H9 (cell line): ENCODE measurements at regions not wholly inside any gene's neighbourhood (a gene's known extent, or its start where the extent isn't known, plus 50 kb on each side); places are given as distances from the start of the nearest gene placed in this dataset.

ENCODE experiments used
- DNase-seq: peaks from one replicate; pipeline ENCODE4 v3.0.0-alpha.2; 2017
- H2AFZ ChIP-seq: one replicate; pipeline ENCODE4 v1.6.1; 2013; ENCODE audit warnings: mild to moderate bottlenecking, low read length, control low read depth, moderate library complexity
- H2AK5ac ChIP-seq: 2 replicates; pipeline ENCODE4 v1.6.1; 2013; ENCODE audit warnings: low read length, control low read depth, mixed read lengths; ENCODE audit not compliant: insufficient read length
- H2BK120ac ChIP-seq: one replicate; pipeline ENCODE4 v1.6.1; 2013; ENCODE audit warnings: low read depth, mild to moderate bottlenecking, low read length, control low read depth, inconsistent platforms; ENCODE audit not compliant: poor library complexity, severe bottlenecking
- H2BK12ac ChIP-seq: 2 replicates; pipeline ENCODE4 v1.6.1; 2013; ENCODE audit warnings: low read length, control low read depth, mixed read lengths, low read depth; ENCODE audit not compliant: insufficient read length
- H2BK15ac ChIP-seq: 2 replicates; pipeline ENCODE4 v1.6.1; 2013; ENCODE audit warnings: low read depth, low read length, control low read depth
- H2BK20ac ChIP-seq: one replicate; pipeline ENCODE4 v1.6.1; 2013; ENCODE audit warnings: low read depth, mild to moderate bottlenecking, low read length, control low read depth, inconsistent platforms; ENCODE audit not compliant: poor library complexity, severe bottlenecking
- H2BK5ac ChIP-seq: 2 replicates; pipeline ENCODE4 v1.6.1; 2013; ENCODE audit warnings: low read length, control low read depth, mixed read lengths; ENCODE audit not compliant: insufficient read length
- H3K14ac ChIP-seq: 2 replicates; pipeline ENCODE4 v1.6.1; 2013; ENCODE audit warnings: low read length, control low read depth; ENCODE audit not compliant: insufficient read depth
- H3K18ac ChIP-seq: 2 replicates; pipeline ENCODE4 v1.6.1; 2013; ENCODE audit warnings: low read depth, mild to moderate bottlenecking, mixed read lengths, low read length, control low read depth; ENCODE audit not compliant: insufficient read length
- H3K23ac ChIP-seq: 2 replicates; pipeline ENCODE4 v1.6.1; 2013; ENCODE audit warnings: low read length, control low read depth, mixed read lengths, low read depth; ENCODE audit not compliant: insufficient read length
- H3K23me2 ChIP-seq: 2 replicates; pipeline ENCODE4 v1.6.1; 2013; ENCODE audit warnings: low read depth, mild to moderate bottlenecking, mixed read lengths, low read length, control low read depth; ENCODE audit not compliant: insufficient read length, poor library complexity, severe bottlenecking
- H3K27ac ChIP-seq: 2 replicates; pipeline ENCODE4 v1.5.1; 2013; ENCODE audit warnings: low read length, control low read depth, mixed read lengths, low read depth; ENCODE audit not compliant: insufficient read length
- H3K27me3 ChIP-seq: 2 replicates; pipeline ENCODE4 v1.6.1; 2013; ENCODE audit warnings: low read length, control low read depth, inconsistent platforms; ENCODE audit not compliant: insufficient read depth
- H3K4ac ChIP-seq: 2 replicates; pipeline ENCODE4 v1.6.1; 2013; ENCODE audit warnings: low read depth, mild to moderate bottlenecking, control low read depth, inconsistent platforms, low read length, moderate library complexity
- H3K4me1 ChIP-seq: 2 replicates; pipeline ENCODE4 v1.6.1; 2013; ENCODE audit warnings: low read length, control low read depth, inconsistent platforms; ENCODE audit not compliant: insufficient read depth
- H3K4me2 ChIP-seq: 2 replicates; pipeline ENCODE4 v1.6.1; 2013; ENCODE audit warnings: low read length, control low read depth, mixed read lengths; ENCODE audit not compliant: insufficient read length, insufficient read depth
- H3K56ac ChIP-seq: 2 replicates; pipeline ENCODE4 v1.6.1; 2013; ENCODE audit warnings: low read depth, mild to moderate bottlenecking, mixed read lengths, low read length, control low read depth; ENCODE audit not compliant: insufficient read length
- H3K79me1 ChIP-seq: 2 replicates; pipeline ENCODE4 v1.6.1; 2013; ENCODE audit warnings: low read depth, mild to moderate bottlenecking, moderate library complexity, low read length, control low read depth, inconsistent platforms; ENCODE audit not compliant: insufficient read depth, poor library complexity, severe bottlenecking
- H3K79me2 ChIP-seq: 2 replicates; pipeline ENCODE4 v1.6.1; 2013; ENCODE audit warnings: low read length, control low read depth, inconsistent platforms; ENCODE audit not compliant: insufficient read depth
- H3K9ac ChIP-seq: 2 replicates; pipeline ENCODE4 v1.6.1; 2013; ENCODE audit warnings: low read length, control low read depth, mixed read lengths; ENCODE audit not compliant: insufficient read length; ENCODE audit errors: extremely low read depth
- H3K9me3 ChIP-seq: one replicate; pipeline ENCODE4 v1.6.1; 2013; ENCODE audit warnings: low read depth, low read length, inconsistent platforms; ENCODE audit not compliant: control insufficient read depth
- H3T11ph ChIP-seq: one replicate; pipeline ENCODE4 v1.6.1; 2013; ENCODE audit warnings: mild to moderate bottlenecking, low read length, control low read depth, inconsistent platforms
- H4K20me1 ChIP-seq: one replicate; pipeline ENCODE4 v1.6.1; 2013; ENCODE audit not compliant: control insufficient read depth, insufficient read length, insufficient read depth
- H4K5ac ChIP-seq: 2 replicates; pipeline ENCODE4 v1.6.1; 2013; ENCODE audit warnings: low read depth, mild to moderate bottlenecking, mixed read lengths, low read length, control low read depth; ENCODE audit not compliant: insufficient read length
- H4K8ac ChIP-seq: replicated peaks from 2 replicates; pipeline ENCODE4 v1.6.1; 2013; ENCODE audit warnings: low read length, control low read depth, mixed read lengths, low read depth; ENCODE audit not compliant: insufficient read length
- H4K91ac ChIP-seq: 2 replicates; pipeline ENCODE4 v1.6.1; 2013; ENCODE audit warnings: low read depth, mild to moderate bottlenecking, moderate library complexity, mixed read lengths, low read length, control low read depth; ENCODE audit not compliant: insufficient read length
- H3K27ac Mint-ChIP-seq, 3 experiments: 2 replicates in 2 of 3; 3 replicates in 1 of 3; pipeline ENCODE4 v1.8.0; 2020 to 2021; ENCODE audit warnings: mixed read lengths in 3 of 3, mild to moderate bottlenecking in 1 of 3, moderate library complexity in 1 of 3
- H3K27me3 Mint-ChIP-seq: 2 replicates; pipeline ENCODE4 v1.8.0; 2021; ENCODE audit warnings: low read depth, mild to moderate bottlenecking, moderate library complexity, mixed read lengths
- H3K36me3 Mint-ChIP-seq, 3 experiments: 2 replicates in 2 of 3; 3 replicates in 1 of 3; pipeline ENCODE4 v1.8.0; 2020 to 2021; ENCODE audit warnings: low read depth in 3 of 3, mixed read lengths in 3 of 3; ENCODE audit not compliant: insufficient read depth in 1 of 3
- H3K4me1 Mint-ChIP-seq, 2 experiments: 2 replicates each; pipeline ENCODE4 v1.8.0; 2020; ENCODE audit warnings: mixed read lengths in 2 of 2
- H3K4me3 Mint-ChIP-seq, 2 experiments: 2 replicates in 1 of 2; 3 replicates in 1 of 2; pipeline ENCODE4 v1.8.0; 2020 to 2021; ENCODE audit warnings: mild to moderate bottlenecking in 2 of 2, mixed read lengths in 2 of 2, moderate library complexity in 1 of 2
- H3K9me3 Mint-ChIP-seq, 2 experiments: 2 replicates in 1 of 2; 3 replicates in 1 of 2; pipeline ENCODE4 v1.8.0; 2020; ENCODE audit warnings: mild to moderate bottlenecking in 2 of 2, mixed read lengths in 2 of 2, moderate library complexity in 1 of 2
- CTCF ChIP-seq: fragments of 200-600 bp; sonication (generic); conservative IDR thresholded peaks from 3 replicates; pipeline ENCODE4 v1.8.0; 2021; ENCODE audit warnings: antibody characterized with exemption, mild to moderate bottlenecking
- WGBS: extraction: QIAGEN DNeasy Blood & Tissue Kit; methylation state at CpG from one replicate; pipeline ENCODE4 v1.1.7; 2013; ENCODE audit warnings: missing lambda C conversion rate, low lambda C conversion rate, mixed read lengths; ENCODE audit not compliant: insufficient read length; ENCODE audit errors: extremely low coverage; 5-methylcytosine and 5-hydroxymethylcytosine counted together

DNA sequence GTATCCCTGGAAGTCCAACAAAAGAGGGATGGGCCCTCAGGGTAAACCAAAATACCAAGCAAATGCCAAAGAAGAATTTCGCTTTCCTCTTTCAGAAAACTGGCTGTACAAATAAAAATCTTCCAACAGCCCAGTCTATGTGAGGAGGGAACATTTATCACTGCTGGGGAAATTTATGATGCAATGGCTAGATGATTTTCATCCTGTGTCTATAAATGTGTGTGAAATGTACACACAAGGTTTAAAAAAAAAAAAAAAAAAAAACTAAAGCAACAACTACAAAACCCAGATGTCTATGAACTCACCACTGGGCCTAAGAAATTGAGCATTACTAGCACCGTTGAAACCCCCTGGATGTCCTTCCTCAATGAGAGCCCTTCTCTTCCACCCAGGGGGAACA is 68.7 kb upstream of the SLC4A11 start:
- Histone ChIP-seq H3K27me3 (no peaks in the 10 kb centered on the region), H3K4me1 (no peaks in the 10 kb centered on the region), H2BK120ac (no peak overlapping the region), H3T11ph (no peak overlapping the region), H2AK5ac (no peak overlapping the region), H3K9me3 (no peaks in the 10 kb centered on the region), H3K14ac (no peak overlapping the region), H3K56ac (no peak overlapping the region), H2BK15ac (no peak overlapping the region), H2BK5ac (no peak overlapping the region), H3K9ac (no peak overlapping the region), H3K4me2 (no peak overlapping the region), H4K20me1 (no peaks in the 10 kb centered on the region), H2BK20ac (no peak overlapping the region), H3K4ac (no peak overlapping the region), H3K27ac (no peak overlapping the region), H3K23ac (no peak overlapping the region), H3K79me2 (no peaks in the 10 kb centered on the region), H4K91ac (no peak overlapping the region), H3K23me2 (no peaks in the 10 kb centered on the region), H4K5ac (no peak overlapping the region), H3K79me1 (no peaks in the 10 kb centered on the region), H2BK12ac (no peak overlapping the region), H2AFZ (no peak overlapping the region), H3K18ac (no peak overlapping the region), H4K8ac (no peak overlapping the region)
- H3K4me3 Mint-ChIP-seq = no peak overlapping the region
- no peak for DNase-seq
- no CpG with 5 or more reads among the region's 2 CpGs for WGBS
- no peaks in the 10 kb centered on the region for H3K9me3 Mint-ChIP-seq
- H3K4me1 Mint-ChIP-seq = 0 out of 4 replicates have a peak, but pooled peaks cover 0 to 2% of the 10 kb centered on the region in 2 experiments
- no peaks in the 10 kb centered on the region for H3K27me3 Mint-ChIP-seq
- peaks cover 0 to 13% (median 10%) of the 10 kb centered on the region in 3 experiments; a peak in 4 of 7 replicates for H3K36me3 Mint-ChIP-seq
- no peak overlapping the region for H3K27ac Mint-ChIP-seq
- no peak for TF ChIP-seq CTCF
